ENCODE measurements at regions not wholly inside any gene's neighbourhood (a gene's known extent, or its start where the extent isn't known, plus 50 kb on each side); places are given as distances from the start of the nearest gene placed in this dataset.

DNA sequence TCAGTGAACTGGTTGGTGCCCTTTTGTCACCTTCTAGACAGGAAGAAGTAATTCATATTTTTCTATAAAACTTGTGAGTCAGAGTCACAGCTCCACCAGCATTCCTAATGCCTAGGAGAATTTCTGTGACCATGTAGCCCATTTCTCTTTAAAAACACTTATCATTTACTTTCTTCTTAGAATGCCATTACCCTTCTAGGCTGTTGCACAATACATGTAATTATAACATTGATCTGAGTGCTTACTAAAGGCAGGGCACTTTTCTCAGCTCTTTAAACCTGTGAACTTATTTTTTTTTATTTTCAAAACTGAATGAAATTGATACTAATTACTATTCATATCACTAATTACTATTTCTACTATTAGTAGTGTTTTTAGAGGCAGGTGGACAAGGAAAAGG is 373.7 kb downstream of the TLE4 start:
- no peak overlapping the region for H3K4me3 ChIP-seq (ENCODE audit: low read length)
- no peak for DNase-seq (ENCODE audit: low read depth)
- TF ChIP-seq, protein P1, sequence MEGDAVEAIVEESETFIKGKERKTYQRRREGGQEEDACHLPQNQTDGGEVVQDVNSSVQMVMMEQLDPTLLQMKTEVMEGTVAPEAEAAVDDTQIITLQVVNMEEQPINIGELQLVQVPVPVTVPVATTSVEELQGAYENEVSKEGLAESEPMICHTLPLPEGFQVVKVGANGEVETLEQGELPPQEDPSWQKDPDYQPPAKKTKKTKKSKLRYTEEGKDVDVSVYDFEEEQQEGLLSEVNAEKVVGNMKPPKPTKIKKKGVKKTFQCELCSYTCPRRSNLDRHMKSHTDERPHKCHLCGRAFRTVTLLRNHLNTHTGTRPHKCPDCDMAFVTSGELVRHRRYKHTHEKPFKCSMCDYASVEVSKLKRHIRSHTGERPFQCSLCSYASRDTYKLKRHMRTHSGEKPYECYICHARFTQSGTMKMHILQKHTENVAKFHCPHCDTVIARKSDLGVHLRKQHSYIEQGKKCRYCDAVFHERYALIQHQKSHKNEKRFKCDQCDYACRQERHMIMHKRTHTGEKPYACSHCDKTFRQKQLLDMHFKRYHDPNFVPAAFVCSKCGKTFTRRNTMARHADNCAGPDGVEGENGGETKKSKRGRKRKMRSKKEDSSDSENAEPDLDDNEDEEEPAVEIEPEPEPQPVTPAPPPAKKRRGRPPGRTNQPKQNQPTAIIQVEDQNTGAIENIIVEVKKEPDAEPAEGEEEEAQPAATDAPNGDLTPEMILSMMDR (IDR thresholded peaks at IDR 0.05; ENCODE audit: insufficient read depth, low read depth, low read length, missing control alignments): no peak

DNA sequence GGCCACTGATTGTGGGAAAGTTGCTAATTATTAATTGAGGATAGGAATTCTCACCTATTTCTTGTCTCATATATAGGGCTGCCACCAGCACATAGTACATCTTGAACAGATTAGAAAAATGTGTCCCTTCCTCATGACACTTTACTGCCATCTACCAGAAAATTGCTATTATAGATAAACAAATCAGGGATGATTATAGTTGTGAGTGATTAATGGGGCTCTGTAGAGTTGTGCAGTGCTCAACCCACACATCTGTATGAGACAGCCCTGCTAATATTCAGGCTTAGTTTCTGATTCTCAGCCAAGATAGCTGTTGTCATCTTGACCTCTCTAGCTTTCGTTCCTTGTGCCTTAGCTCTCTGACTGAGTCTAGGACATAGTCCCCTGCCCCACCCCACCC is 373.3 kb downstream of the TLE4 start:
- TF ChIP-seq, protein P1 (IDR thresholded peaks at IDR 0.05; ENCODE audit: insufficient read depth, low read depth, low read length, missing control alignments): no peak
- no peak for DNase-seq (ENCODE audit: low read depth)
- H3K4me3 ChIP-seq (ENCODE audit: low read length): no peak overlapping the region

DNA sequence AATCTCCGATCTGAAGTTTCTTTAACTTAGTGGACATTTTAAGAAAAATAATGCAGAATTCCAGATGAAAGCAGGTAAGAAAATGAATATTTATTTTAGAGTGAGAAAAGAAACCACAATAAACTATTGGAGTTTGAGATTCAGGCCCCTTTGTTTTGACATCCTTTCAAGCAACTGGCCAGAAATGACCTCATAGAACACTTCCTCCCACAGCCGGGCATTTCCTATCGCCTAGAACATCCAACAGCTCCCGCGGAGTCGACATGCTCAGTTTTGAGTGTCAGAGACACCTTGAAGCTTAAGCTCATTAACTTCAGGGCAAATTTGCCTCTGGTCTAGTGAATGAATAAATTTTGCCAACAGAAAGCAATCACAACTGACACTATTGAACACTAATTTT is 369.2 kb downstream of the TLE4 start:
- H3K4me3 ChIP-seq (ENCODE audit: low read length): no peak overlapping the region
- DNase-seq (ENCODE audit: low read depth): no peak
- TF ChIP-seq, protein P1 (IDR thresholded peaks at IDR 0.05; ENCODE audit: insufficient read depth, low read depth, low read length, missing control alignments): no peak

DNA sequence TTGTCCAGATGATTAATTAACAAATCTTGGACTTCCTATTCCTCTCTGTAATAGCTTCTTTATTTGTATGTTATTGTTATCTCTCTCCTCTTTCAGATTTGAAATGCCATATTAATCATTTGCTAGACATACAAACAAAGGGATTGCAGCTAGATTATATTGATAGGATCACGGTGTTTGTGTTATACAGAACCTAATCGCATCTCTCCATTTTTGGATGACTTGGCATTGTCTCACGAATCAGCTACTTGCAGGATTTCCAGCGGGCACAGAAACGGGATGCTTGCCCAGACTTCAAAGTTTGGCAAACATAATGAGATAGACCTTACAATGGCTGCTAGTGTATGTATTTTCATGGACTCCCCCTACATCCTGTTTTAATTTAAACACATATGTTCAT is 368.1 kb downstream of the TLE4 start:
- no peak overlapping the region for H3K4me3 ChIP-seq (ENCODE audit: low read length)
- TF ChIP-seq, protein P1 (IDR thresholded peaks at IDR 0.05; ENCODE audit: insufficient read depth, low read depth, low read length, missing control alignments): no peak
- no peak for DNase-seq (ENCODE audit: low read depth)

DNA sequence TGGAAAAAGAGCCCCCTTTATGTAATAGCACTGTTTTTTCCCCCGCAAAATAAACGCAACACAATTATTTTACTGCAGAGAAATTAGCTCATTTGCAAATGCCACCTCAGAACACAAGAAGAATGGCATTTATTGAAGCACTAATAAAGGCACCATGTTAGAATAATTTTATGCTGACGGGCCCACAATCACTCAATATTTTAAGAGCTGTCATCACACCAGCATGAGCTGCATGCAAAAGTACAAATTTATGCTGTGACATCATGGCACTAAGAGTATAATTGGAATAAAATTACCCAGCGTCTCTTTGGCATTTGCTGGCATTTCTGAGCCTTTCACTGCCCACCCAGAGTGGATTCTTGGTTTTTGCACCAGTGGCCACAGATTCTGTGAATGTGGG is 364.6 kb downstream of the TLE4 start:
- TF ChIP-seq, protein P1 (IDR thresholded peaks at IDR 0.05; ENCODE audit: insufficient read depth, low read depth, low read length, missing control alignments): no peak
- no peak for DNase-seq (ENCODE audit: low read depth)
- no peak overlapping the region for H3K4me3 ChIP-seq (ENCODE audit: low read length)

DNA sequence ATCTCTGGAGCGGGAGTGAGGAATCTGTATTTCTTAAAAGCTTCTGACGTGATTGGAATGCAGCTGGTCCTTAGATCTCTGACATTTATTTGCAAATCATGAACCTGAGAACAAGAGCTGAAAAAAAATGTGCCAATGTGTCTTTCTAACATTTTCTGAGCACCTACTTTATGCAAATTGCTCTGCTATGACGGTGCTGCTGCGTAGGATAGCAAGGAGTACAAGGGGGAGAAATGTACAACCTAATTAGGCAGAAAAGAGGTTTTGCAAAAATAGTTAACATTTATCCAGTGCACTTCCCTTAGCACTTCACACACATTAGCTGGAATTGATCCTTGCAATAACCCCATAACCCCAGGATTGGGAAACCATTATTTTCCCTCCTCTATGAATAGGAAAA is 357.5 kb downstream of the TLE4 start:
- no peak for DNase-seq (ENCODE audit: low read depth)
- TF ChIP-seq, protein P1 (IDR thresholded peaks at IDR 0.05; ENCODE audit: insufficient read depth, low read depth, low read length, missing control alignments): no peak
- H3K4me3 ChIP-seq (ENCODE audit: low read length): no peak overlapping the region

DNA sequence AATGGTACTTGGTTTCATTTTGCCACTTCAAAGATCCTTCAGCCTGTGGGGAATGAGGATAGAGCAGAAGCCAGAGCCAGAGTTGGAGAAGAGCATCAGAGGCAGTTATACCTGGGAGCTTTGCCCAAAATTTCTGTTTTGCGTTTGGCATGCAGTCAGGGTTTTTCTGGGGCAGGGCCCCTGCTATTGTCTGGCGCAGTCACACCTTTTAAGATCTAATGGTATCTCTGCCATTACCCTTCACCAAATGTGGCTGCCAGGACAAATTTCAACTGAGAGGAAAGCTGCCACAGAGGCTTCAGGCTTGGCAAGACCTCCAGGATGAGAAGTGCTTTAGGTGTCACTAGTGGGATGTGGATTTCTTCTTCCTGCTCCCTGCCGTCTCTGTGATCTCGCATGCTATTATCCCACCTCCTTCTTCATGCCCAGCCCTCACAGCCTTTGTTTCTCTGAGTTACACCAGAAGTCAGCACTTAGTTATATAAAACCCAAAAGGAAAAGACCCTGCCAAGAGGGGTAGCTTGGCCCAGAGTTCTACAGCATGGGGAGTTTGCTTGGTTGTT is 357.0 kb downstream of the TLE4 start:
- no peak for DNase-seq (ENCODE audit: low read depth)
- TF ChIP-seq, protein P1 (IDR thresholded peaks at IDR 0.05; ENCODE audit: insufficient read depth, low read depth, low read length, missing control alignments): no peak
- no peak overlapping the region for H3K4me3 ChIP-seq (ENCODE audit: low read length)
